ENCODE measurements at regions not wholly inside any gene's neighbourhood (a gene's known extent, or its start where the extent isn't known, plus 50 kb on each side); places are given as distances from the start of the nearest gene placed in this dataset.

GRCh38 chr2:111636905-111637304, 247.1 kb downstream of the ANAPC1 start:
- H3K4me3 ChIP-seq (ENCODE audit: control insufficient read depth, low read depth, low read length), result no peak overlapping the region
- no peak for DNase-seq (ENCODE audit: low read depth)
- TF ChIP-seq CTCF (IDR thresholded peaks at IDR 0.05; ENCODE audit: control insufficient read depth, insufficient read depth, low read depth, low read length, missing control alignments), result no peak

- no peak for DNase-seq (ENCODE audit: low read depth)
- no peak for TF ChIP-seq CTCF (IDR thresholded peaks at IDR 0.05; ENCODE audit: control insufficient read depth, insufficient read depth, low read depth, low read length, missing control alignments)
- no peak overlapping the region for H3K4me3 ChIP-seq (ENCODE audit: control insufficient read depth, low read depth, low read length)
These were observed 245.6 kb downstream of the ANAPC1 start for GRCh38 chr2:111638274-111638877.

GRCh38 chr2:111640480-111640879, 243.5 kb downstream of the ANAPC1 start:
- TF ChIP-seq CTCF (IDR thresholded peaks at IDR 0.05; ENCODE audit: control insufficient read depth, insufficient read depth, low read depth, low read length, missing control alignments), result no peak
- DNase-seq (ENCODE audit: low read depth), result no peak
- H3K4me3 ChIP-seq (ENCODE audit: control insufficient read depth, low read depth, low read length), result no peak overlapping the region

- DNase-seq (ENCODE audit: low read depth), result no peak
- no peak for TF ChIP-seq CTCF (IDR thresholded peaks at IDR 0.05; ENCODE audit: control insufficient read depth, insufficient read depth, low read depth, low read length, missing control alignments)
- H3K4me3 ChIP-seq (ENCODE audit: control insufficient read depth, low read depth, low read length), result no peak overlapping the region
These were observed 241.2 kb downstream of the ANAPC1 start for GRCh38 chr2:111642586-111643327.

GRCh38 chr2:111643759-111644158, 240.2 kb downstream of the ANAPC1 start:
- DNase-seq (ENCODE audit: low read depth), result no peak
- H3K4me3 ChIP-seq (ENCODE audit: control insufficient read depth, low read depth, low read length), result no peak overlapping the region
- no peak for TF ChIP-seq CTCF (IDR thresholded peaks at IDR 0.05; ENCODE audit: control insufficient read depth, insufficient read depth, low read depth, low read length, missing control alignments)

GRCh38 chr2:111647359-111647758, 236.6 kb downstream of the ANAPC1 start:
- DNase-seq (ENCODE audit: low read depth), result no peak
- TF ChIP-seq CTCF (IDR thresholded peaks at IDR 0.05; ENCODE audit: control insufficient read depth, insufficient read depth, low read depth, low read length, missing control alignments), result no peak
- H3K4me3 ChIP-seq (ENCODE audit: control insufficient read depth, low read depth, low read length), result no peak overlapping the region

Measured in AG09309 (cell line).